SK-N-SH (cell line): ENCODE measurements at regions not wholly inside any gene's neighbourhood (a gene's known extent, or its start where the extent isn't known, plus 50 kb on each side); places are given as distances from the start of the nearest gene placed in this dataset.

Source experiments
- CHD2 ChIP-seq: fragments of 150-350 bp; IDR thresholded peaks from 2 replicates; pipeline ENCODE4 v1.6.1; 2018; ENCODE audit warnings: low read length; ENCODE audit not compliant: partially characterized antibody
- CTCF ChIP-seq: fragments of 200-600 bp; sonication (generic); IDR thresholded peaks from 2 replicates; pipeline ENCODE4 v1.6.1; 2017; ENCODE audit warnings: antibody characterized with exemption, mild to moderate bottlenecking, moderate library complexity
- EZH2phosphoT487 ChIP-seq: fragments of 200-600 bp; sonication (generic); IDR thresholded peaks from 2 replicates; pipeline ENCODE4 v1.6.1; 2017; ENCODE audit warnings: low read depth, mixed run types, mild to moderate bottlenecking, antibody characterized with exemption, moderate library complexity, borderline replicate concordance
- JUND ChIP-seq: IDR thresholded peaks from 2 replicates; pipeline ENCODE4 v1.4.0; 2012

GRCh38 chr16:85990861-85991301, 91.9 kb downstream of the IRF8 start:
- no peak for TF ChIP-seq CTCF
- no peak for TF ChIP-seq CHD2
- TF ChIP-seq EZH2phosphoT487, result no peak
- TF ChIP-seq JUND, result no peak
